Subcutaneous abdominal adipose tissue (tissue), 5 donors: ENCODE measurements at regions not wholly inside any gene's neighbourhood (a gene's known extent, or its start where the extent isn't known, plus 50 kb on each side); places are given as distances from the start of the nearest gene placed in this dataset.

Experiments
- H3K27ac ChIP-seq: one replicate; pipeline ENCODE4 v1.7.0; 2013; ENCODE audit warnings: low read depth, mild to moderate bottlenecking, inconsistent platforms, low read length, moderate library complexity
- H3K27me3 ChIP-seq, 5 donors: one replicate each; pipeline ENCODE4 v1.7.0; 2013; ENCODE audit warnings: low read length in 5 of 5, inconsistent platforms in 1 of 5; ENCODE audit not compliant: control insufficient read depth in 5 of 5, insufficient read depth in 4 of 5
- H3K36me3 ChIP-seq, 5 donors: one replicate each; pipeline ENCODE4 v1.7.0; 2013; ENCODE audit warnings: low read length in 5 of 5; ENCODE audit not compliant: control insufficient read depth in 5 of 5, insufficient read depth in 5 of 5
- H3K4me1 ChIP-seq, 5 donors: one replicate each; pipeline ENCODE4 v1.7.0; 2013; ENCODE audit warnings: low read length in 5 of 5, mild to moderate bottlenecking in 3 of 5, moderate library complexity in 1 of 5; ENCODE audit not compliant: control insufficient read depth in 5 of 5, insufficient read depth in 5 of 5
- H3K4me3 ChIP-seq, 5 donors: one replicate each; pipeline ENCODE4 v1.7.0; 2013; ENCODE audit warnings: low read length in 5 of 5, low read depth in 1 of 5
- H3K9ac ChIP-seq, 5 donors: one replicate each; pipeline ENCODE4 v1.7.0; 2013; ENCODE audit warnings: low read length in 5 of 5, mild to moderate bottlenecking in 4 of 5, moderate library complexity in 3 of 5
- H3K9me3 ChIP-seq, 5 donors: one replicate each; pipeline ENCODE4 v1.7.0; 2013; ENCODE audit warnings: low read length in 5 of 5; ENCODE audit not compliant: control insufficient read depth in 5 of 5
- donor health status: healthy.
- donor health status: healthy.
- donor health status: healthy.
- donor health status: healthy.
- donor health status: healthy.

DNA sequence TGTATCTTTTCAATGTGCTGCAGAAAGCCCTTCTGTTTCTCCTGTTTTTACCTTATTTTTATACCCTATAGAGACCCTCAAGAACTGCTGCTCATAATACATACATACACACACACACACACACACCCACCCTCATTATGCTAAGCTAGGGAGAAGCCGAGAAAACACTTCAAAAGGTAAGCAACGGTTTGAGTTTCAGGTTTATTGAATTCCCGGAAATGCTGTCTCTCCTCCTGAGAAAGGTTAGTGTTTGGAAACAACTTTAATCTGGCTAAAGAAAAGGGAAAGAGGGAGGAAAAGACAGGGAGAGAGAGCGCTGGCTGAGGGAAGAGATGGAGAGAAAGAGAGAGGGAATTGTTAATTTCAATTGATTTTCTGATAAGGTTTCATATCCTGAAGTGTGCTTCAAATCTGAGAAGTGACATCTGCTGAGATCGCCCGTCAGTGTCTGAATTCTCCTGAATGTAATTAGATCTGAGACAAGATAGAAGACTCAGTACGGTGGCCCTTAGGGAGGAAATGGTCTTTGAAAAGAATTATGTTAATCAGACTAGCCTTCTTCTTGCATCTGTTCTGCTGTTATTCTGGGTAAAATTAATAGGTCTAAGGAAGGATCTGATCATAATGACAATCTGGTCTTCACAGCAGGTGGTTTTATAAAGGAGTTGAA is 169.1 kb downstream of the NXPE2 start:
- H3K4me1 ChIP-seq: no peaks in the 10 kb centered on the region
- H3K9me3 ChIP-seq: no peaks in the 10 kb centered on the region
- H3K27me3 ChIP-seq: peaks cover 0 to 5% (median 0%) of the 10 kb centered on the region in 5 donors
- H3K36me3 ChIP-seq: no peaks in the 10 kb centered on the region
- no peak overlapping the region for H3K9ac ChIP-seq
- H3K27ac ChIP-seq: no peak overlapping the region
- no peak overlapping the region for H3K4me3 ChIP-seq

DNA sequence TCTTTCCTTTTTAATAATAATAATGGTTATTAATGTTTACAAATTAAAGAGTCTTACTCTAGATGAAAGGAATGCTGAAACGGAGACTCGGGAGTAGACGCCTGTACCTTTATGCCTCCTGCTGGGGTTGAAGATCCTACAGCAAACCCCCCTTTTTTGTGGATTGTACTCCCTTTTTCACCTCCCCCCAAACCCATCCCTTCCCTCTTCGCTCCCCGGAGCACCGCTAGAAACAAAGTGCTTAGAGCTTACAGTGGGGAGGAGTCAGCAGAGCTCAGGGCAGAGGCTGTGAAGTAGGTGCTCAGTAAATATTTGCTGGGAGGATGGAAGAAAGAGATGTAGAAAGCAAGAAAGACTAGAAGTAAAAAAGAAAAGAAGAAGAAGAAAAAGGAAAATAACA is 169.7 kb downstream of the NXPE2 start:
- Histone ChIP-seq H3K9me3 (no peaks in the 10 kb centered on the region), H3K27me3 (peaks cover 0 to 6% (median 0%) of the 10 kb centered on the region in 5 donors), H3K4me3 (no peak overlapping the region), H3K27ac (no peak overlapping the region), H3K36me3 (no peaks in the 10 kb centered on the region), H3K9ac (no peak overlapping the region), H3K4me1 (no peaks in the 10 kb centered on the region)

DNA sequence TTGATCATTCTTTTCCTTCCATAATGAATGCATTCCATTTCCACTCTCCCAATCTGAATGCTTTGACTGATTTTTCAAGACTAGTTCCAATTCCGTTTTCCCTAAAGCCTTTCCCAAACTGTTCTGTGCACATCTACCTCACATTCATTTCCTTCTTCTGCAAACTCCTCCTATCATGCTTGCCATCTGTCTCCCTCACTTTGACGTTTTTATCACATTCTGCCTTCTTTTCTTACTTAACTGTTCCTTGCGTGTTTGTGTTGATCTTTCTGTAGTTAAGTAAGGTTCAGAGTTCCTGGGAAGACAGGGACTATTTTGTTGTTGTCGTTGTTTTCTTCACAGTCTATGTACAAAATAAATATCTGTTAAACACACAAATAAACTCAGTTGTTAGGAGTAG is 179.0 kb downstream of the NXPE2 start:
- H3K27me3 ChIP-seq: peaks cover 0 to 3% (median 0%) of the 10 kb centered on the region in 5 donors
- H3K4me3 ChIP-seq: no peak overlapping the region
- H3K9me3 ChIP-seq: peaks cover 0 to 11% (median 0%) of the 10 kb centered on the region in 5 donors
- no peaks in the 10 kb centered on the region for H3K4me1 ChIP-seq
- H3K9ac ChIP-seq: no peak overlapping the region
- H3K36me3 ChIP-seq: no peaks in the 10 kb centered on the region
- H3K27ac ChIP-seq: no peak overlapping the region

DNA sequence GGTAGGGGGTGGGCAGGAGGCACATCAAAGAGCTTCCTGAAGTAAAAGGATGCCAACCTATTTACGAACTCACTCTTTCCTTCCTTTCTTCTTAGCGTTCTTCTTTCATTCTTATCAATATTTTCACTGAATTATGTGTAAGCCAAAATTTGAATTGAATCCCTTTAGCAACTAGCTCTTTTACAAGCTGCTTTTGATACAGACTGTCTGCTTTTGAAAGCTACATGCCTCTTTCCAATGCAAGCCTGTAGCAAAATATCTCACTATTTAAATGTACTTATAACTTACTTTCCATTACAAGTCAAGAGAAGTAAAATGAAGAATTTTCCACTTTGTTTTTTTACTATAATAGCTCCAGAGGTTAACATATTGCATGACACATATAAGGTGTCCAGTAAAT is 186.6 kb downstream of the NXPE2 start:
- Histone ChIP-seq H3K27ac (no peak overlapping the region), H3K36me3 (no peaks in the 10 kb centered on the region), H3K9me3 (peaks cover 0 to 7% (median 0%) of the 10 kb centered on the region in 5 donors), H3K4me1 (no peaks in the 10 kb centered on the region), H3K9ac (no peak overlapping the region), H3K27me3 (peaks cover 0 to 3% (median 0%) of the 10 kb centered on the region in 5 donors), H3K4me3 (no peak overlapping the region)

DNA sequence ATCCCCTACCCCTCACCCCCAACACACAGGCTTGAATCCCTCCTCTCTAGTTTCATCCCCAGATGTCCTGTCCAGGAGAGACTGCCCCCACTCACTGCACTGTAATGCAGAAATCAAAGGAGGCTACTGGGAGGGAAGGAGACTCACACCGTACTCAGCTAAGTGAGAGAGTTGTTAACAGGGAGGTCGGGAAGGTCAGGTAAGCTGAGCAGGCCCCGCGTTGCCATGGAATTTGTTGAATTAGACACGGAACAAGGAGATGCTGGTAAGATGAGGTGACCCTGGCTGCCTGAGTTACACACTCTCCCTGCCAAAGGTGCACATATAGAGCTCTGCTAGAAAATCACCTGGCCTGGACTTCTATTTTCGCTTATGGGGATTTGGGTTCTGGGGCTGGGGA is 197.9 kb downstream of the NXPE2 start:
- Histone ChIP-seq H3K4me3 (no peak overlapping the region), H3K27me3 (peaks cover 0 to 3% (median 0%) of the 10 kb centered on the region in 5 donors), H3K4me1 (no peaks in the 10 kb centered on the region), H3K9me3 (no peaks in the 10 kb centered on the region), H3K27ac (no peak overlapping the region), H3K9ac (no peak overlapping the region), H3K36me3 (no peaks in the 10 kb centered on the region)

DNA sequence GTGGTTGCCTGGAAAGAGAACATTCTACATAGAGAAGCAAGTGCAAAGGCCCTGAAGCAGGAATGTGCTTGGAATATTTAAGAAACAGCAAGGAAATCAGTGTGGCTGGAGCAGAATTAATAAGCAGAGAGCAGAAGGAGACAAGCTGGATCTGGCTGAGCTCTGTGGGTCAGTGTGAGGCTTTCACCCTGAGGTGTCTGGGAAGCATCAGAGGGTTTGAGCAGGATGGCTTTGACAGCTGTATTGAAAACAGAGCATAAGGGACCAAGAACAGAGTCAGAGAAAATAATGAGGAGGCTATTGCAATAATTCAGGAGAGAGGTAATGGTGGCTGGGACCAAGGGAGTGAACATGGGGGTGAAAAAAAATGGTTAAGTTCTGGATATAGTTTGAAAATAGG is 199.6 kb downstream of the NXPE2 start:
- H3K36me3 ChIP-seq: no peaks in the 10 kb centered on the region
- H3K4me1 ChIP-seq: no peaks in the 10 kb centered on the region
- no peaks in the 10 kb centered on the region for H3K27me3 ChIP-seq
- no peak overlapping the region for H3K9ac ChIP-seq
- no peak overlapping the region for H3K4me3 ChIP-seq
- H3K9me3 ChIP-seq: no peaks in the 10 kb centered on the region
- no peak overlapping the region for H3K27ac ChIP-seq

DNA sequence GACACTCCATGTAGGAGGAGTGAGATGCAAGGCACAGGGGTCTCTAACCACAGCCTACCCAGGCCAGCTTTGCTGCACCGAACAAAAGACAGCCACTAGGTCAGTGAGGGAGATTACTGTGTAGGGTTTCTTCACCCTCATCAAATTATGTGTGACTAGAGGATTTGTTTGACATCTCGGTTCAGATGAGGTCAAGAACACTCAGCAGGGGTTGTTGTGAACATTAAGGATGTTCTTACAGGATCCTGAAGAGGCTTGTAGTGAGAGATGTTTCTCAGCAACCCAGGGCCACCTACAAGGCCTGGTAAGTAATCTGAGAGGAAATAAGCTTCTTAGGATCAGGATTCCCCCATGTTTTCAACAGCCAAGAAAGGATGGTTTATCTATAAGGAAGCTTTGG is 202.1 kb downstream of the NXPE2 start:
- H3K4me3 ChIP-seq: no peak overlapping the region
- no peaks in the 10 kb centered on the region for H3K27me3 ChIP-seq
- no peak overlapping the region for H3K9ac ChIP-seq
- no peaks in the 10 kb centered on the region for H3K4me1 ChIP-seq
- no peak overlapping the region for H3K27ac ChIP-seq
- H3K36me3 ChIP-seq: no peaks in the 10 kb centered on the region
- no peaks in the 10 kb centered on the region for H3K9me3 ChIP-seq

DNA sequence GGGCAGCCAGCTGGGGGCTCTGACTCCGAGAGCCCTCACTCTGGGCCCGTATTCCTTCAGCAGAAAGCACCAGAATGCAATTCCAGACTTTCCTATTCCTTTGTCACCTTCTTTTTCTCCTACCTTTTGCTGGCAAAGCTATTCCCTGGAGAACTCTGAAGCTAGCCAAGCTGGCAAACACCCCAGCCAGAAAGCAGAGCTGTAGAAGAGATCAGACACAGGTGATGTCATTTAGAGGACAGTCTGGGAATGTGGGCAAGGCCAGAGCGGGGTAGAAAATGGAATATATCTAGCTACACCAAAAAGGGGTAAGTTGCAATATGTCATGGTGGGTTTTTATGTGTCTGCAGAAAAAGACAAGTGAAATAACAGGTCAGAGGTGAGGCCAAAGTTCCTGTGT is 205.1 kb downstream of the NXPE2 start:
- Histone ChIP-seq H3K9ac (no peak overlapping the region), H3K27me3 (no peaks in the 10 kb centered on the region), H3K4me3 (no peak overlapping the region), H3K4me1 (no peaks in the 10 kb centered on the region), H3K9me3 (no peaks in the 10 kb centered on the region), H3K27ac (no peak overlapping the region), H3K36me3 (no peaks in the 10 kb centered on the region)

DNA sequence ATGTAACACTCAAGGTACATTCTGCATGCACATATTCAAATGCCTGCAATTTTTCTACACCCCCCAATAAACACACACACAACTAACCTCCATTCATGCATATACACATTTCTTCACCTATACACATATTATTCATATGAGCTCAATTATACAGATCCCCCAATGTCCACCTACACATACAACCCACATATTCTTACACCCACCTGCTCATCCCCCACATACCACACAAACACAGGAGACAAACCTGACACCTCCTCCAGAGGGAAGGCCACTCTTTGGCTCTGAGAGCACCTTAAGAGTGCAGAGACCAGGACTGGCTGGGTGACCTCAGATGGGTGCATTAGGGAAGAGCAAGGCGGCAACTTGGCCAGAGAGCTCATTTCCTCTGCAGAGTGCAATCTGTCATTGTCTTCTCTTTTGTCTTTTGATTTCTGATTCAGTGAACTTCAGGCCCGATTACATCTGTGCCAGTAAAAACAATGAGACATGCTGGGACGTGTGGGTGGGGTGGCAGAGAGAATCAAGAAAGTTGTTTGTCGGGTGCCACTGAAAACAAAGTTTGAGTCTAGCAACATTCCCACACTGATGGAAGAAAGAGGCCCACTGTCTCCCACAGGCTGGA is 208.4 kb downstream of the NXPE2 start:
- H3K9me3 ChIP-seq: peaks cover 0 to 4% (median 0%) of the 10 kb centered on the region in 5 donors
- H3K4me3 ChIP-seq: no peak overlapping the region
- H3K27me3 ChIP-seq: peaks cover 0 to 5% (median 0%) of the 10 kb centered on the region in 5 donors
- no peak overlapping the region for H3K27ac ChIP-seq
- H3K9ac ChIP-seq: no peak overlapping the region
- H3K36me3 ChIP-seq: no peaks in the 10 kb centered on the region
- H3K4me1 ChIP-seq: no peaks in the 10 kb centered on the region

DNA sequence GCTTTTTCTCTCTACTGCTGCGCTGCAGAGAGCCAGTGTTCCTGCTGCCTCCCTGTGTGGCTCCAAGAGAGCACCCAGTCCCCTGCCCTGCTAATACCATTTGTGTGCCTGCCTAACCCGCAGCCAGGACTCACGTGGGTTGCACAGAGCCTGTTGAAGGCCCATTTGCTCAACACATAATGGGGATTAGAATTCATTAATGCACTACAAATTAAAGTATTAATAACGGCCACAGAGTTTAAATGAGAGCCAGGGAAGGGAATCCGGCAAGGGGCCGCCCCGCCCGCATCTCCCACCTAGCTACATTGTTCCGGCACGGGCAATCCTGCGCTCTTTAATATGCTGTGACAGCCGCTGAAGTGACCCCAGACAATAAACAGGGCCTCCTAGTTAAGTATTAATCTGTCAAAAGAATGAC is 211.3 kb downstream of the NXPE2 start:
- no peak overlapping the region for H3K27ac ChIP-seq
- peaks cover 0 to 5% (median 0%) of the 10 kb centered on the region in 5 donors for H3K27me3 ChIP-seq
- H3K36me3 ChIP-seq: no peaks in the 10 kb centered on the region
- H3K4me1 ChIP-seq: no peaks in the 10 kb centered on the region
- H3K9me3 ChIP-seq: peaks cover 0 to 4% (median 0%) of the 10 kb centered on the region in 5 donors
- no peak overlapping the region for H3K9ac ChIP-seq
- H3K4me3 ChIP-seq: no peak overlapping the region
